ENCODE measurements at regions not wholly inside any gene's neighbourhood (a gene's known extent, or its start where the extent isn't known, plus 50 kb on each side); places are given as distances from the start of the nearest gene placed in this dataset.
"Not testable (repeated sequence)": the region's sequence is repeated elsewhere in the genome, so short reads cannot be mapped to it uniquely, and the experiment has no call there.

- intact Hi-C loops (cut with DNase I); H3K27me3 ChIP-seq (ENCODE audit: control insufficient read depth in 1 of 2, insufficient read depth in 2 of 2, low read length in 1 of 2); ATAC-seq (ENCODE audit: low FRiP score); H3K9me3 ChIP-seq (ENCODE audit: control insufficient read depth, low read length); DNase-seq; H3K4me1 ChIP-seq (ENCODE audit: control insufficient read depth in 1 of 2, insufficient read depth in 2 of 2, low read length in 2 of 2); H3K27ac ChIP-seq (ENCODE audit: low read depth in 1 of 2, low read length in 2 of 2); H3K4me3 ChIP-seq (ENCODE audit: low read length in 2 of 2); H3K36me3 ChIP-seq (ENCODE audit: control insufficient read depth in 1 of 2, insufficient read depth in 2 of 2, low read length in 1 of 2): not testable (repeated sequence)
- no CpG with 5 or more reads among the region's 5 CpGs for WGBS, 2 donors
Measured at GRCh38 chr16:18263046-18263445, 73.5 kb downstream of the NPIPA8 start.

- H3K27ac ChIP-seq (ENCODE audit: low read depth in 1 of 2, low read length in 2 of 2); H3K4me3 ChIP-seq (ENCODE audit: low read length in 2 of 2); H3K9me3 ChIP-seq (ENCODE audit: control insufficient read depth, low read length); H3K4me1 ChIP-seq (ENCODE audit: control insufficient read depth in 1 of 2, insufficient read depth in 2 of 2, low read length in 2 of 2); H3K36me3 ChIP-seq (ENCODE audit: control insufficient read depth in 1 of 2, insufficient read depth in 2 of 2, low read length in 1 of 2); ATAC-seq (ENCODE audit: low FRiP score); DNase-seq; H3K27me3 ChIP-seq (ENCODE audit: control insufficient read depth in 1 of 2, insufficient read depth in 2 of 2, low read length in 1 of 2); intact Hi-C loops (cut with DNase I): not testable (repeated sequence)
- 71% methylated on average over 2 of the region's 2 CpGs; no CpG with 5 or more reads in 1 of the 2 donors for WGBS, 2 donors
Measured at GRCh38 chr16:18261848-18262247, 74.7 kb downstream of the NPIPA8 start.

GRCh38 chr16:18259496-18260176 lies 76.9 kb downstream of the NPIPA8 start:
- DNase-seq; H3K9me3 ChIP-seq (ENCODE audit: control insufficient read depth, low read length); H3K4me3 ChIP-seq (ENCODE audit: low read length in 2 of 2); H3K27me3 ChIP-seq (ENCODE audit: control insufficient read depth in 1 of 2, insufficient read depth in 2 of 2, low read length in 1 of 2); H3K36me3 ChIP-seq (ENCODE audit: control insufficient read depth in 1 of 2, insufficient read depth in 2 of 2, low read length in 1 of 2); intact Hi-C loops (cut with DNase I); H3K4me1 ChIP-seq (ENCODE audit: control insufficient read depth in 1 of 2, insufficient read depth in 2 of 2, low read length in 2 of 2); ATAC-seq (ENCODE audit: low FRiP score); H3K27ac ChIP-seq (ENCODE audit: low read depth in 1 of 2, low read length in 2 of 2): not testable (repeated sequence)
- WGBS, 2 donors: 0% methylated on average over 1 of the region's 10 CpGs; no CpG with 5 or more reads in 1 of the 2 donors

- ATAC-seq (ENCODE audit: low FRiP score); DNase-seq; H3K27me3 ChIP-seq (ENCODE audit: control insufficient read depth in 1 of 2, insufficient read depth in 2 of 2, low read length in 1 of 2); H3K4me1 ChIP-seq (ENCODE audit: control insufficient read depth in 1 of 2, insufficient read depth in 2 of 2, low read length in 2 of 2); H3K9me3 ChIP-seq (ENCODE audit: control insufficient read depth, low read length); H3K36me3 ChIP-seq (ENCODE audit: control insufficient read depth in 1 of 2, insufficient read depth in 2 of 2, low read length in 1 of 2); H3K4me3 ChIP-seq (ENCODE audit: low read length in 2 of 2); intact Hi-C loops (cut with DNase I); H3K27ac ChIP-seq (ENCODE audit: low read depth in 1 of 2, low read length in 2 of 2): not testable (repeated sequence)
- WGBS, 2 donors: no CpG with 5 or more reads among the region's 5 CpGs
Measured at GRCh38 chr16:18252943-18253342, 83.6 kb downstream of the NPIPA8 start.

- H3K36me3 ChIP-seq (ENCODE audit: control insufficient read depth in 1 of 2, insufficient read depth in 2 of 2, low read length in 1 of 2); H3K9me3 ChIP-seq (ENCODE audit: control insufficient read depth, low read length); ATAC-seq (ENCODE audit: low FRiP score); DNase-seq; H3K27ac ChIP-seq (ENCODE audit: low read depth in 1 of 2, low read length in 2 of 2); intact Hi-C loops (cut with DNase I); H3K27me3 ChIP-seq (ENCODE audit: control insufficient read depth in 1 of 2, insufficient read depth in 2 of 2, low read length in 1 of 2); H3K4me1 ChIP-seq (ENCODE audit: control insufficient read depth in 1 of 2, insufficient read depth in 2 of 2, low read length in 2 of 2); H3K4me3 ChIP-seq (ENCODE audit: low read length in 2 of 2): not testable (repeated sequence)
- 19 to 33% methylated on average over 4 to 9 of the region's 13 CpGs for WGBS, 2 donors
Measured at GRCh38 chr16:18230505-18230904, 106.0 kb downstream of the NPIPA8 start.

GRCh38 chr16:18222054-18223009 lies 114.2 kb downstream of the NPIPA8 start:
- H3K9me3 ChIP-seq (ENCODE audit: control insufficient read depth, low read length); H3K27me3 ChIP-seq (ENCODE audit: control insufficient read depth in 1 of 2, insufficient read depth in 2 of 2, low read length in 1 of 2); ATAC-seq (ENCODE audit: low FRiP score); DNase-seq; H3K27ac ChIP-seq (ENCODE audit: low read depth in 1 of 2, low read length in 2 of 2); H3K36me3 ChIP-seq (ENCODE audit: control insufficient read depth in 1 of 2, insufficient read depth in 2 of 2, low read length in 1 of 2); H3K4me1 ChIP-seq (ENCODE audit: control insufficient read depth in 1 of 2, insufficient read depth in 2 of 2, low read length in 2 of 2); intact Hi-C loops (cut with DNase I); H3K4me3 ChIP-seq (ENCODE audit: low read length in 2 of 2): not testable (repeated sequence)
- 50 to 56% methylated on average over 12 to 16 of the region's 24 CpGs for WGBS, 2 donors

GRCh38 chr16:18217741-18218140 lies 118.8 kb downstream of the NPIPA8 start:
- H3K27ac ChIP-seq (ENCODE audit: low read depth in 1 of 2, low read length in 2 of 2); H3K4me3 ChIP-seq (ENCODE audit: low read length in 2 of 2); intact Hi-C loops (cut with DNase I); H3K4me1 ChIP-seq (ENCODE audit: control insufficient read depth in 1 of 2, insufficient read depth in 2 of 2, low read length in 2 of 2); H3K27me3 ChIP-seq (ENCODE audit: control insufficient read depth in 1 of 2, insufficient read depth in 2 of 2, low read length in 1 of 2); DNase-seq; ATAC-seq (ENCODE audit: low FRiP score); H3K36me3 ChIP-seq (ENCODE audit: control insufficient read depth in 1 of 2, insufficient read depth in 2 of 2, low read length in 1 of 2); H3K9me3 ChIP-seq (ENCODE audit: control insufficient read depth, low read length): not testable (repeated sequence)
- 45 to 51% methylated on average over 4 to 7 of the region's 9 CpGs for WGBS, 2 donors

- DNase-seq; H3K27me3 ChIP-seq (ENCODE audit: control insufficient read depth in 1 of 2, insufficient read depth in 2 of 2, low read length in 1 of 2); ATAC-seq (ENCODE audit: low FRiP score); H3K4me3 ChIP-seq (ENCODE audit: low read length in 2 of 2); H3K27ac ChIP-seq (ENCODE audit: low read depth in 1 of 2, low read length in 2 of 2); H3K4me1 ChIP-seq (ENCODE audit: control insufficient read depth in 1 of 2, insufficient read depth in 2 of 2, low read length in 2 of 2); intact Hi-C loops (cut with DNase I); H3K36me3 ChIP-seq (ENCODE audit: control insufficient read depth in 1 of 2, insufficient read depth in 2 of 2, low read length in 1 of 2); H3K9me3 ChIP-seq (ENCODE audit: control insufficient read depth, low read length): not testable (repeated sequence)
- 18 to 19% methylated on average over 8 of the region's 9 CpGs for WGBS, 2 donors
Measured at GRCh38 chr16:18216814-18217213, 119.7 kb downstream of the NPIPA8 start.
